ENCODE measurements at regions not wholly inside any gene's neighbourhood (a gene's known extent, or its start where the extent isn't known, plus 50 kb on each side); places are given as distances from the start of the nearest gene placed in this dataset.

DNA sequence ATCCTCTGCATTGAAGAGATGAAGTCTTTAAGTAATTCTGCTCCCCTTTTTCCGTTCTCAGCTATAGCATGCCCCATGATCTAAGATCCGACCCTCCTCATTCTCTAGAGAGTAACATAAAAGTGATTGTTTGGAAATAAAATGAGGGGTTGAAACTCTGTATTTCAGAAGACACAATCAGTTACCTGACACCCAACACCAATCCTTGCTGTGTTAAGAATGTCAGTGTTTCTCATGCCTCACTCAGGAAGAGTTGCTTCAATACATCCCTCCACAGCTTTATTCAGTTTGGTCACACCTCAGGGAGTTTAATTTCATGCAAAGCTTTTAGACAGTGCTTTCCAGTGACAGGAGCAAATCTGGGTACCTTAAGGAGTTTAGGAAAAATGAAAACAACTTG, 49.9 kb upstream of the RBBP8 start:
- H3K4me1 ChIP-seq (ENCODE audit: control insufficient read depth, insufficient read depth, low read length), result peaks cover 2% of the 10 kb centered on the region; the same call in 1 of the 2 replicates
- no peak overlapping the region for H3K4me3 ChIP-seq (ENCODE audit: low read depth, low read length)
- H3K36me3 ChIP-seq (ENCODE audit: control insufficient read depth, insufficient read depth, low read length), result no peaks in the 10 kb centered on the region
- H3K9ac ChIP-seq (ENCODE audit: low read length), result no peak overlapping the region
- H3K27ac ChIP-seq (ENCODE audit: low read depth, low read length), result no peak overlapping the region
- H3K9me3 ChIP-seq (ENCODE audit: control insufficient read depth, insufficient read depth, low read depth, low read length), result peaks cover 9% of the 10 kb centered on the region
- no peaks in the 10 kb centered on the region for H3K27me3 ChIP-seq (ENCODE audit: control insufficient read depth, insufficient read depth, low read length)
